GM18858 (cell line): ENCODE measurements at regions not wholly inside any gene's neighbourhood (a gene's known extent, or its start where the extent isn't known, plus 50 kb on each side); places are given as distances from the start of the nearest gene placed in this dataset.
A peak's percentile ranks its signal among the peaks of the same experiment; 100 is the strongest.
"Not testable (repeated sequence)": the region's sequence is repeated elsewhere in the genome, so short reads cannot be mapped to it uniquely, and the experiment has no call there.

Experiments
- ATAC-seq: cut with Tn5 transposase; IDR thresholded peaks from one replicate; pipeline ENCODE4 v1.9.1; 2021; ENCODE audit not compliant: unreplicated experiment

GRCh38 chr13:48883786-48884185 is 91.9 kb upstream of the FNDC3A start:
- ATAC-seq, result not testable (repeated sequence)

- no peak for ATAC-seq
Measured at GRCh38 chr13:48885027-48885395, 90.7 kb upstream of the FNDC3A start.

GRCh38 chr13:48888613-48889012 is 87.1 kb upstream of the FNDC3A start:
- ATAC-seq, result no peak

GRCh38 chr13:48890391-48890790 is 85.3 kb upstream of the FNDC3A start:
- no peak for ATAC-seq

- ATAC-seq, result no peak
Measured at GRCh38 chr13:48891586-48891985, 84.1 kb upstream of the FNDC3A start.

GRCh38 chr13:48892053-48892687 is 83.5 kb upstream of the FNDC3A start:
- peak; percentile 95 for ATAC-seq

- no peak for ATAC-seq
Measured at GRCh38 chr13:48892688-48893075, 83.0 kb upstream of the FNDC3A start.

- ATAC-seq, result no peak
Measured at GRCh38 chr13:48896312-48896711, 79.4 kb upstream of the FNDC3A start.

- no peak for ATAC-seq
Measured at GRCh38 chr13:48901781-48902180, 73.9 kb upstream of the FNDC3A start.

GRCh38 chr13:48902368-48902767 is 73.3 kb upstream of the FNDC3A start:
- ATAC-seq, result no peak

GRCh38 chr13:48904668-48905290 is 70.9 kb upstream of the FNDC3A start:
- no peak for ATAC-seq

GRCh38 chr13:48906200-48906599 is 69.5 kb upstream of the FNDC3A start:
- ATAC-seq, result no peak

GRCh38 chr13:48908381-48909055 is 67.2 kb upstream of the FNDC3A start:
- no peak for ATAC-seq

- no peak for ATAC-seq
Measured at GRCh38 chr13:48909056-48909389, 66.7 kb upstream of the FNDC3A start.

- ATAC-seq, result no peak
Measured at GRCh38 chr13:48910686-48911085, 65.0 kb upstream of the FNDC3A start.

GRCh38 chr13:48919751-48920150 is 56.0 kb upstream of the FNDC3A start:
- no peak for ATAC-seq

- no peak for ATAC-seq
Measured at GRCh38 chr13:48920730-48921129, 55.0 kb upstream of the FNDC3A start.

- ATAC-seq, result no peak
Measured at GRCh38 chr13:48923376-48923775, 52.3 kb upstream of the FNDC3A start.

- ATAC-seq, result no peak
Measured at GRCh38 chr13:48925001-48925400, 50.7 kb upstream of the FNDC3A start.
